OCI-LY1 (cell line): ENCODE measurements at regions not wholly inside any gene's neighbourhood (a gene's known extent, or its start where the extent isn't known, plus 50 kb on each side); places are given as distances from the start of the nearest gene placed in this dataset.

Source experiments
- EZH2 ChIP-seq: fragments of 200-600 bp; sonication (generic), shearing (Covaris generic); IDR thresholded peaks from 2 replicates; pipeline ENCODE4 v1.8.0; 2017; ENCODE audit warnings: borderline replicate concordance, mixed run types, mild to moderate bottlenecking, antibody characterized with exemption, low read length, moderate library complexity, mixed read lengths
- TF ChIP-seq, protein P1 (sequence below): fragments of 200-600 bp; sonication (generic), shearing (Covaris generic); IDR thresholded peaks from 2 replicates; pipeline ENCODE4 v1.5.1; 2017; ENCODE audit warnings: mild to moderate bottlenecking, antibody characterized with exemption, low read length, moderate library complexity, mixed read lengths

DNA sequence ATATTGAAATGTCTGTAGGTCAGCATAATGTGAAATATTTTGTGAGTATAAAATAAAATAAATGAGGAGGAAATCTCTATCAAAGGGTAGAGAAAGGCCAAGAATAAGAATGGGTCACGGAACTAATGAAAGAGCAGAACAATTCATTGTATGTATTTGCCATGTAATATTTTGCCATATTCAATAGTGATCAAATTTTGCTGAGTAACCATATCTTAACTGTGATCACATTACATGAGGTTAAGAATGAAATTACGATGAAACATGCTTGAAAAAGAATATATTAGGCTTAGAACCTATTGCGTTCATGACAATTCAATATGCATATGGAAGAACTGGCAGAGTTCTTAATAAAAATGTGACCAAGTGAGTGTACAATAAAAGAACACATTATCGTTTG is 437.2 kb upstream of the NRXN1 start:
- no peak for TF ChIP-seq EZH2
- TF ChIP-seq, protein P1, sequence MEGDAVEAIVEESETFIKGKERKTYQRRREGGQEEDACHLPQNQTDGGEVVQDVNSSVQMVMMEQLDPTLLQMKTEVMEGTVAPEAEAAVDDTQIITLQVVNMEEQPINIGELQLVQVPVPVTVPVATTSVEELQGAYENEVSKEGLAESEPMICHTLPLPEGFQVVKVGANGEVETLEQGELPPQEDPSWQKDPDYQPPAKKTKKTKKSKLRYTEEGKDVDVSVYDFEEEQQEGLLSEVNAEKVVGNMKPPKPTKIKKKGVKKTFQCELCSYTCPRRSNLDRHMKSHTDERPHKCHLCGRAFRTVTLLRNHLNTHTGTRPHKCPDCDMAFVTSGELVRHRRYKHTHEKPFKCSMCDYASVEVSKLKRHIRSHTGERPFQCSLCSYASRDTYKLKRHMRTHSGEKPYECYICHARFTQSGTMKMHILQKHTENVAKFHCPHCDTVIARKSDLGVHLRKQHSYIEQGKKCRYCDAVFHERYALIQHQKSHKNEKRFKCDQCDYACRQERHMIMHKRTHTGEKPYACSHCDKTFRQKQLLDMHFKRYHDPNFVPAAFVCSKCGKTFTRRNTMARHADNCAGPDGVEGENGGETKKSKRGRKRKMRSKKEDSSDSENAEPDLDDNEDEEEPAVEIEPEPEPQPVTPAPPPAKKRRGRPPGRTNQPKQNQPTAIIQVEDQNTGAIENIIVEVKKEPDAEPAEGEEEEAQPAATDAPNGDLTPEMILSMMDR = no peak
